ENCODE measurements at regions not wholly inside any gene's neighbourhood (a gene's known extent, or its start where the extent isn't known, plus 50 kb on each side); places are given as distances from the start of the nearest gene placed in this dataset.

- intact Hi-C loops (cut with micrococcal nuclease), result no loop called here
- Histone ChIP-seq H3K27ac (replicated peaks) (no peak overlapping the region), H3K9me3 (replicated peaks) (no peaks in the 10 kb centered on the region), H3K36me3 (no peaks in the 10 kb centered on the region), H3K4me1 (no peaks in the 10 kb centered on the region), H3K27me3 (ENCODE audit: low read depth) (no peaks in the 10 kb centered on the region), H3K4me3 (no peak overlapping the region)
- no peak for TF ChIP-seq CTCF (IDR thresholded peaks at IDR 0.05; ENCODE audit: borderline replicate concordance)
- no peak for DNase-seq
These were observed 1082.0 kb downstream of the RAPGEF2 start for GRCh38 chr4:160184884-160185283.

GRCh38 chr4:160193787-160194186 lies 1090.9 kb downstream of the RAPGEF2 start:
- no peak overlapping the region for H3K27ac ChIP-seq (replicated peaks)
- peaks cover 3% of the 10 kb centered on the region for H3K9me3 ChIP-seq (replicated peaks)
- no peak for TF ChIP-seq CTCF (IDR thresholded peaks at IDR 0.05; ENCODE audit: borderline replicate concordance)
- no peaks in the 10 kb centered on the region for H3K36me3 ChIP-seq
- intact Hi-C loops (cut with micrococcal nuclease), result no loop called here
- H3K4me3 ChIP-seq, result no peak overlapping the region
- no peak for DNase-seq
- no peaks in the 10 kb centered on the region for H3K27me3 ChIP-seq (ENCODE audit: low read depth)
- no peaks in the 10 kb centered on the region for H3K4me1 ChIP-seq

- intact Hi-C loops (cut with micrococcal nuclease), result no loop called here
- Histone ChIP-seq H3K27ac (replicated peaks) (no peak overlapping the region), H3K27me3 (ENCODE audit: low read depth) (no peaks in the 10 kb centered on the region), H3K4me3 (no peak overlapping the region), H3K4me1 (no peaks in the 10 kb centered on the region), H3K36me3 (no peaks in the 10 kb centered on the region), H3K9me3 (replicated peaks) (peaks cover 11% of the 10 kb centered on the region)
- no peak for DNase-seq
- no peak for TF ChIP-seq CTCF (IDR thresholded peaks at IDR 0.05; ENCODE audit: borderline replicate concordance)
These were observed 1091.8 kb downstream of the RAPGEF2 start for GRCh38 chr4:160194716-160195115.

- Histone ChIP-seq H3K9me3 (replicated peaks) (peaks cover 21% of the 10 kb centered on the region), H3K27ac (replicated peaks) (no peak overlapping the region), H3K27me3 (ENCODE audit: low read depth) (no peaks in the 10 kb centered on the region), H3K36me3 (no peaks in the 10 kb centered on the region), H3K4me1 (no peaks in the 10 kb centered on the region), H3K4me3 (no peak overlapping the region)
- DNase-seq, result no peak
- intact Hi-C loops (cut with micrococcal nuclease), result no loop called here
- TF ChIP-seq CTCF (IDR thresholded peaks at IDR 0.05; ENCODE audit: borderline replicate concordance), result no peak
These were observed 1099.9 kb downstream of the RAPGEF2 start for GRCh38 chr4:160202802-160203201.

GRCh38 chr4:160212078-160212477 lies 1109.2 kb downstream of the RAPGEF2 start:
- TF ChIP-seq CTCF (IDR thresholded peaks at IDR 0.05; ENCODE audit: borderline replicate concordance), result no peak
- Histone ChIP-seq H3K36me3 (no peaks in the 10 kb centered on the region), H3K4me1 (no peaks in the 10 kb centered on the region), H3K27ac (replicated peaks) (no peak overlapping the region), H3K4me3 (no peak overlapping the region), H3K27me3 (ENCODE audit: low read depth) (no peaks in the 10 kb centered on the region), H3K9me3 (replicated peaks) (peaks cover 22% of the 10 kb centered on the region)
- no peak for DNase-seq
- intact Hi-C loops (cut with micrococcal nuclease), result no loop called here

GRCh38 chr4:160213366-160213765 lies 1110.5 kb downstream of the RAPGEF2 start:
- intact Hi-C loops (cut with micrococcal nuclease), result no loop called here

More at GRCh38 chr4:160213366-160213765, 1110.5 kb downstream of the RAPGEF2 start:
- Histone ChIP-seq H3K27ac (replicated peaks) (no peak overlapping the region), H3K9me3 (replicated peaks) (peaks cover 33% of the 10 kb centered on the region), H3K36me3 (no peaks in the 10 kb centered on the region), H3K4me3 (no peak overlapping the region), H3K27me3 (ENCODE audit: low read depth) (no peaks in the 10 kb centered on the region), H3K4me1 (no peaks in the 10 kb centered on the region)
- no peak for TF ChIP-seq CTCF (IDR thresholded peaks at IDR 0.05; ENCODE audit: borderline replicate concordance)
- no peak for DNase-seq
